GM12878 (cell line): ENCODE measurements at regions not wholly inside any gene's neighbourhood (a gene's known extent, or its start where the extent isn't known, plus 50 kb on each side); places are given as distances from the start of the nearest gene placed in this dataset.
A peak's percentile ranks its signal among the peaks of the same experiment; 100 is the strongest.

ENCODE experiments used
- ATAC-seq: fragments of 200-7000 bp; cut with Tn5 transposase; 3 replicates; pipeline ENCODE4 v1.9.1; 2020; ENCODE audit warnings: mild to moderate bottlenecking, moderate library complexity
- BruUV-seq: library from RNA; stranded (reverse); fragments of 400-500 nt; replicated peaks from 2 replicates; lab custom pipeline; 2021; lab: Mats Ljungman, UMichigan
- CTCF ChIA-PET: fragments of 300-600 bp; sonication (Branson Sonifier 250); formaldehyde crosslinking; extraction: SDS; loops from one replicate; lab custom pipeline; 2021; ENCODE audit warnings: inconsistent platforms; lab: Yijun Ruan, JAX
- POLR2A ChIA-PET: fragments of 350-600 bp; formaldehyde crosslinking; extraction: SDS; loops from one replicate; lab custom pipeline; 2021; ENCODE audit warnings: inconsistent platforms; lab: Charles Lee
- RAD21 ChIA-PET: fragments of 300-600 bp; sonication (Branson Sonifier 250); formaldehyde crosslinking; loops from one replicate; lab custom pipeline; 2023; ENCODE audit warnings: antibody characterized with exemption; ENCODE audit not compliant: unreplicated experiment; lab: Charles Lee
- SMC1A ChIA-PET: fragments of 300-600 bp; sonication (Branson Sonifier 250); formaldehyde crosslinking; loops from one replicate; lab custom pipeline; 2023; ENCODE audit not compliant: unreplicated experiment, uncharacterized antibody; lab: Charles Lee
- DNase-seq: peaks from one replicate; pipeline ENCODE4 v3.0.0-alpha.2; 2011; ENCODE audit warnings: low read depth, low spot score
- FAIRE-seq: peaks from 3 replicates; lab custom pipeline; 2011; peaks lifted over from hg19 to GRCh38; lab: Jason Lieb, UNC
- H2AFZ ChIP-seq: 2 replicates; pipeline ENCODE4 v1.6.0; 2011; ENCODE audit warnings: low read depth, low read length, control low read depth; ENCODE audit not compliant: control insufficient read depth
- H3K27ac ChIP-seq: 2 replicates; pipeline ENCODE4 v1.5.1; 2011; ENCODE audit warnings: control low read depth; ENCODE audit not compliant: control insufficient read depth, insufficient read depth
- H3K27me3 ChIP-seq, 2 experiments: replicated peaks in 1 of 2; 2 replicates each; pipeline versions ENCODE4 v1.6.0 to v1.6.1; 2011; ENCODE audit warnings: low read length in 1 of 2; ENCODE audit not compliant: control insufficient read depth in 2 of 2, insufficient read depth in 2 of 2
- H3K36me3 ChIP-seq, 2 experiments: 2 replicates each; pipeline ENCODE4 v1.5.1; 2011; ENCODE audit warnings: low read length in 1 of 2; ENCODE audit not compliant: control insufficient read depth in 2 of 2, insufficient read depth in 2 of 2
- H3K4me1 ChIP-seq: 2 replicates; pipeline ENCODE4 v1.6.1; 2011; ENCODE audit warnings: mild to moderate bottlenecking, low read length, moderate library complexity, mixed read lengths; ENCODE audit not compliant: control insufficient read depth, insufficient read depth
- H3K4me2 ChIP-seq: 2 replicates; pipeline ENCODE4 v1.6.0; 2011; ENCODE audit warnings: control low read depth; ENCODE audit not compliant: control insufficient read depth, insufficient read depth
- H3K4me3 ChIP-seq: fragments of 200-600 bp; sonication (generic); 2 replicates; pipeline ENCODE4 v1.5.1; 2016
- H3K79me2 ChIP-seq: 2 replicates; pipeline ENCODE4 v1.6.0; 2011; ENCODE audit warnings: low read length; ENCODE audit not compliant: control insufficient read depth, insufficient read depth
- H3K9ac ChIP-seq: 2 replicates; pipeline ENCODE4 v1.8.0; 2011; ENCODE audit warnings: low read length, control low read depth, mixed read lengths; ENCODE audit not compliant: control insufficient read depth, insufficient read depth
- H3K9me3 ChIP-seq: replicated peaks from 3 replicates; pipeline ENCODE4 v1.5.1; 2011; ENCODE audit warnings: mild to moderate bottlenecking, low read length; ENCODE audit not compliant: control insufficient read depth, insufficient read depth
- H4K20me1 ChIP-seq: 2 replicates; pipeline ENCODE4 v1.6.0; 2011; ENCODE audit not compliant: control insufficient read depth, insufficient read depth
- ASH2L ChIP-seq: fragments of 300-600, 200-600 bp; sonication (generic); IDR thresholded peaks from 2 replicates; pipeline ENCODE4 v1.6.1; 2017; ENCODE audit warnings: low read depth, mild to moderate bottlenecking, borderline replicate concordance
- CEBPB ChIP-seq, 2 experiments: fragments of 150-350 bp in 1 of 2; IDR thresholded peaks; 2 replicates each; pipeline ENCODE4 v1.6.1; 2012 to 2014; ENCODE audit warnings: low read depth in 2 of 2, low read length in 2 of 2, borderline replicate concordance in 1 of 2, inconsistent platforms in 1 of 2
- CHD4 ChIP-seq: fragments of 200-600 bp; sonication (generic); IDR thresholded peaks from 2 replicates; pipeline ENCODE4 v1.6.1; 2016; ENCODE audit warnings: mild to moderate bottlenecking
- ESRRA ChIP-seq: IDR thresholded peaks from 2 replicates; pipeline ENCODE4 v1.6.1; 2012; ENCODE audit warnings: mild to moderate bottlenecking, low read length, improper control_type of control experiment
- FOS ChIP-seq: IDR thresholded peaks from 3 replicates; pipeline ENCODE4 v1.6.1; 2011; ENCODE audit warnings: borderline replicate concordance; ENCODE audit not compliant: insufficient read length; ENCODE audit errors: extremely low read depth
- MEF2A ChIP-seq: IDR thresholded peaks from 2 replicates; pipeline ENCODE4 v1.6.1; 2011; ENCODE audit warnings: low read depth, mild to moderate bottlenecking, low read length, moderate library complexity; ENCODE audit not compliant: insufficient read depth
- POU2F2 ChIP-seq: IDR thresholded peaks from 3 replicates; pipeline ENCODE4 v1.6.1; 2011; ENCODE audit warnings: low read depth, mild to moderate bottlenecking, low read length, borderline replicate concordance
- RELA ChIP-seq: fragments of 450-650 bp; IDR thresholded peaks from 2 replicates; pipeline ENCODE4 v1.8.0; 2014; ENCODE audit warnings: borderline replicate concordance; ENCODE audit not compliant: partially characterized antibody
- SREBF1 ChIP-seq: IDR thresholded peaks from 2 replicates; pipeline ENCODE4 v1.6.1; 2012; ENCODE audit warnings: mild to moderate bottlenecking, low read length
- STAT3 ChIP-seq: IDR thresholded peaks from 2 replicates; pipeline ENCODE4 v1.6.1; 2011; ENCODE audit warnings: low read depth, low read length, improper control_type of control experiment
- TARDBP ChIP-seq: IDR thresholded peaks from 2 replicates; pipeline ENCODE4 v1.6.1; 2016; ENCODE audit warnings: borderline replicate concordance
- TCF12 ChIP-seq: IDR thresholded peaks from 2 replicates; pipeline ENCODE4 v1.6.1; 2011; ENCODE audit warnings: low read depth, mild to moderate bottlenecking, low read length
- TCF3 ChIP-seq: IDR thresholded peaks from 2 replicates; pipeline ENCODE4 v1.6.1; 2012; ENCODE audit warnings: low read depth, mild to moderate bottlenecking, low read length, borderline replicate concordance; ENCODE audit not compliant: insufficient read depth
- WGBS: methylation state at CpG from one replicate; pipeline ENCODE4 v1.1.6; 2016; ENCODE audit warnings: low lambda C conversion rate; ENCODE audit not compliant: insufficient replicate concordance, insufficient coverage; ENCODE audit errors: missing lambda C conversion rate; 5-methylcytosine and 5-hydroxymethylcytosine counted together
- in situ Hi-C: fragments of 300-500 bp; cut with MboI; formaldehyde crosslinking; loops from 9 replicates; pipeline ENCODE4 v1.14.3; 2018; ENCODE audit warnings: mixed read lengths
- intact Hi-C: fragments of 100-400 bp; cut with micrococcal nuclease; formaldehyde crosslinking; loops from one replicate; pipeline ENCODE4 v1.14.2; 2022; ENCODE audit not compliant: unreplicated experiment
- TF ChIP-seq, protein P1 (sequence below): fragments of 150-350 bp; IDR thresholded peaks from 2 replicates; pipeline ENCODE4 v1.6.1; 2016; ENCODE audit warnings: low read depth, low read length
- TF ChIP-seq, protein P2 (sequence below): IDR thresholded peaks from 2 replicates; pipeline ENCODE4 v1.6.1; 2012; ENCODE audit warnings: mild to moderate bottlenecking, low read depth, low read length
- TF ChIP-seq, protein P3 (sequence below): IDR thresholded peaks from 2 replicates; pipeline ENCODE4 v1.6.1; 2012; ENCODE audit warnings: low read depth, low read length, improper control_type of control experiment

DNA sequence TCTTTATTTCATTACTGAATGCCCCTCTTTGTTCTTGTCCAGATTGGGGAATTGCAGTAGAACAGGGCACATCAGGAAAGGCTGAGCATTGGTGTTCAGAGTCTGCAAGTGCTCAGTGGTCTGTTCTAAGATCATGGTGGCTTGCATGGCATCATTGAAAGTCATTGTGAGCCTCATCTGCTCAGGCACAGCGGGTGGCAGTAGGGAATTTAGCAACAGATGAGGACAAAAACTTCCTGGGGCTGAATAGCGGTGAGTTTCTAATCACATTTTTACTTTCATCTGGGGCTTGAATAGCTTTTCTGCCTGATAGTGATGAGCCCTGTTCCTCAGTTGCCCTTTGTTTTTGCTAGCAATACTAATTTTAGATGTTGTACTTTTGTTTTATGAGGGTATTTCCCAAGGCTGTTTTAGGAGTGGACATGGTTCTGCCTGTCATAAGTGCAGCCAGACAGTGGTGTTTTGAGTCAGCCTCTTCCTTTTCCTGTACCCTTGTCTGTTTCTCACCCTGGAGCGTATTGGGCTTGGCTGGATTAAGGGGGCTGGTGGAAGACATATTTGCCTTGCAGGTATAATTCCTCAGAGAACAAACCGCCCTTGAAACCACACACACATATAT is 127.2 kb upstream of the IL12A start:
- ATAC-seq (peak; percentile 87), DNase-seq (peak; percentile 68), FAIRE-seq (peak; percentile 57)
- H3K9ac ChIP-seq, result no peak overlapping the region; the same call in 1 of the 2 replicates
- CTCF ChIA-PET, result no interaction called here
- H3K27ac ChIP-seq, result peak overlapping the region; percentile 30; the same call in 1 of the 2 replicates
- POLR2A ChIA-PET, result no interaction called here
- H3K4me3 ChIP-seq, result 0 out of 2 replicates have a peak overlapping the region, but pooled peaks have one; percentile 3
- H2AFZ ChIP-seq, result peak overlapping the region; percentile 68
- H3K36me3 ChIP-seq, result no peaks in the 10 kb centered on the region
- RAD21 ChIA-PET, result no interaction called here
- H3K79me2 ChIP-seq, result no peaks in the 10 kb centered on the region
- SMC1A ChIA-PET, result interaction anchor here (0.7 to 2.5 kb wide), 3 partner anchors 30 to 142 kb away, joined by 3 to 8 read pairs (median 3); no protein-coding TSS in a partner anchor
- 2% methylated on average over 4 of the region's 4 CpGs for WGBS
- intact Hi-C loops, result no loop called here
- no TSS peak for BruUV-seq
- in situ Hi-C loops, result no loop called here
- peaks cover 29% of the 10 kb centered on the region for H3K4me1 ChIP-seq
- peak overlapping the region; percentile 77 for H3K4me2 ChIP-seq
- no peaks in the 10 kb centered on the region for H3K9me3 ChIP-seq
- H4K20me1 ChIP-seq, result no peaks in the 10 kb centered on the region
- no peaks in the 10 kb centered on the region for H3K27me3 ChIP-seq
- TF ChIP-seq TARDBP (no peak), TCF12 (no peak), CEBPB (IDR thresholded peaks at IDR 0.05; ENCODE audit: borderline replicate concordance in 1 of 2, low read depth in 2 of 2, low read length in 2 of 2) (0 out of 4 replicates have a peak, but pooled peaks of 1 of the 2 experiments have one; percentile 51), POU2F2 (no peak), SREBF1 (no peak), STAT3 (no peak), ASH2L (no peak), MEF2A (peak; percentile 85), FOS (no peak), CHD4 (no peak), ESRRA (no peak), TCF3 (no peak), RELA (peak; percentile 63)
- TF ChIP-seq, protein P1, sequence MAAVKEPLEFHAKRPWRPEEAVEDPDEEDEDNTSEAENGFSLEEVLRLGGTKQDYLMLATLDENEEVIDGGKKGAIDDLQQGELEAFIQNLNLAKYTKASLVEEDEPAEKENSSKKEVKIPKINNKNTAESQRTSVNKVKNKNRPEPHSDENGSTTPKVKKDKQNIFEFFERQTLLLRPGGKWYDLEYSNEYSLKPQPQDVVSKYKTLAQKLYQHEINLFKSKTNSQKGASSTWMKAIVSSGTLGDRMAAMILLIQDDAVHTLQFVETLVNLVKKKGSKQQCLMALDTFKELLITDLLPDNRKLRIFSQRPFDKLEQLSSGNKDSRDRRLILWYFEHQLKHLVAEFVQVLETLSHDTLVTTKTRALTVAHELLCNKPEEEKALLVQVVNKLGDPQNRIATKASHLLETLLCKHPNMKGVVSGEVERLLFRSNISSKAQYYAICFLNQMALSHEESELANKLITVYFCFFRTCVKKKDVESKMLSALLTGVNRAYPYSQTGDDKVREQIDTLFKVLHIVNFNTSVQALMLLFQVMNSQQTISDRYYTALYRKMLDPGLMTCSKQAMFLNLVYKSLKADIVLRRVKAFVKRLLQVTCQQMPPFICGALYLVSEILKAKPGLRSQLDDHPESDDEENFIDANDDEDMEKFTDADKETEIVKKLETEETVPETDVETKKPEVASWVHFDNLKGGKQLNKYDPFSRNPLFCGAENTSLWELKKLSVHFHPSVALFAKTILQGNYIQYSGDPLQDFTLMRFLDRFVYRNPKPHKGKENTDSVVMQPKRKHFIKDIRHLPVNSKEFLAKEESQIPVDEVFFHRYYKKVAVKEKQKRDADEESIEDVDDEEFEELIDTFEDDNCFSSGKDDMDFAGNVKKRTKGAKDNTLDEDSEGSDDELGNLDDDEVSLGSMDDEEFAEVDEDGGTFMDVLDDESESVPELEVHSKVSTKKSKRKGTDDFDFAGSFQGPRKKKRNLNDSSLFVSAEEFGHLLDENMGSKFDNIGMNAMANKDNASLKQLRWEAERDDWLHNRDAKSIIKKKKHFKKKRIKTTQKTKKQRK, result no peak
- TF ChIP-seq, protein P2, sequence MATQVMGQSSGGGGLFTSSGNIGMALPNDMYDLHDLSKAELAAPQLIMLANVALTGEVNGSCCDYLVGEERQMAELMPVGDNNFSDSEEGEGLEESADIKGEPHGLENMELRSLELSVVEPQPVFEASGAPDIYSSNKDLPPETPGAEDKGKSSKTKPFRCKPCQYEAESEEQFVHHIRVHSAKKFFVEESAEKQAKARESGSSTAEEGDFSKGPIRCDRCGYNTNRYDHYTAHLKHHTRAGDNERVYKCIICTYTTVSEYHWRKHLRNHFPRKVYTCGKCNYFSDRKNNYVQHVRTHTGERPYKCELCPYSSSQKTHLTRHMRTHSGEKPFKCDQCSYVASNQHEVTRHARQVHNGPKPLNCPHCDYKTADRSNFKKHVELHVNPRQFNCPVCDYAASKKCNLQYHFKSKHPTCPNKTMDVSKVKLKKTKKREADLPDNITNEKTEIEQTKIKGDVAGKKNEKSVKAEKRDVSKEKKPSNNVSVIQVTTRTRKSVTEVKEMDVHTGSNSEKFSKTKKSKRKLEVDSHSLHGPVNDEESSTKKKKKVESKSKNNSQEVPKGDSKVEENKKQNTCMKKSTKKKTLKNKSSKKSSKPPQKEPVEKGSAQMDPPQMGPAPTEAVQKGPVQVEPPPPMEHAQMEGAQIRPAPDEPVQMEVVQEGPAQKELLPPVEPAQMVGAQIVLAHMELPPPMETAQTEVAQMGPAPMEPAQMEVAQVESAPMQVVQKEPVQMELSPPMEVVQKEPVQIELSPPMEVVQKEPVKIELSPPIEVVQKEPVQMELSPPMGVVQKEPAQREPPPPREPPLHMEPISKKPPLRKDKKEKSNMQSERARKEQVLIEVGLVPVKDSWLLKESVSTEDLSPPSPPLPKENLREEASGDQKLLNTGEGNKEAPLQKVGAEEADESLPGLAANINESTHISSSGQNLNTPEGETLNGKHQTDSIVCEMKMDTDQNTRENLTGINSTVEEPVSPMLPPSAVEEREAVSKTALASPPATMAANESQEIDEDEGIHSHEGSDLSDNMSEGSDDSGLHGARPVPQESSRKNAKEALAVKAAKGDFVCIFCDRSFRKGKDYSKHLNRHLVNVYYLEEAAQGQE, result no peak
- TF ChIP-seq, protein P3, sequence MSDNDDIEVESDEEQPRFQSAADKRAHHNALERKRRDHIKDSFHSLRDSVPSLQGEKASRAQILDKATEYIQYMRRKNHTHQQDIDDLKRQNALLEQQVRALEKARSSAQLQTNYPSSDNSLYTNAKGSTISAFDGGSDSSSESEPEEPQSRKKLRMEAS, result no peak
